Suprapubic skin (tissue), 4 donors: ENCODE measurements at regions not wholly inside any gene's neighbourhood (a gene's known extent, or its start where the extent isn't known, plus 50 kb on each side); places are given as distances from the start of the nearest gene placed in this dataset.
"Not testable (repeated sequence)": the region's sequence is repeated elsewhere in the genome, so short reads cannot be mapped to it uniquely, and the experiment has no call there.

ENCODE experiments used
- DNase-seq, 2 donors: peaks; one replicate each; pipeline ENCODE4 v3.0.0-alpha.2; 2019; ENCODE audit warnings: low spot score in 2 of 2
- H3K27ac ChIP-seq: fragments of 200-600 bp; sonication (generic); one replicate; pipeline ENCODE4 v1.5.1; 2019
- H3K27me3 ChIP-seq: fragments of 200-600 bp; sonication (generic); one replicate; pipeline ENCODE4 v1.5.1; 2019
- H3K36me3 ChIP-seq: fragments of 200-600 bp; sonication (generic); one replicate; pipeline ENCODE4 v1.5.1; 2019
- H3K4me1 ChIP-seq: fragments of 200-600 bp; sonication (generic); one replicate; pipeline ENCODE4 v1.5.1; 2019
- H3K4me3 ChIP-seq: fragments of 200-600 bp; sonication (generic); one replicate; pipeline ENCODE4 v1.5.1; 2019; ENCODE audit warnings: mild to moderate bottlenecking
- H3K9me3 ChIP-seq: fragments of 200-600 bp; sonication (generic); one replicate; pipeline ENCODE4 v1.5.1; 2019
- CTCF ChIP-seq, 2 donors: fragments of 200-600 bp in 1 of 2; fragments of 450-650 bp in 1 of 2; sonication (generic) in 1 of 2; IDR thresholded peaks; one replicate each; pipeline ENCODE4 v1.5.1; 2016 to 2019; ENCODE audit warnings: antibody characterized with exemption in 2 of 2, mild to moderate bottlenecking in 1 of 2, moderate library complexity in 1 of 2
- EP300 ChIP-seq: sonication (generic); formaldehyde crosslinking; IDR thresholded peaks from one replicate; pipeline ENCODE4 v1.6.1; 2017; ENCODE audit warnings: antibody characterized with exemption
- POLR2A ChIP-seq, 2 donors: fragments of 450-650 bp; IDR thresholded peaks; one replicate each; pipeline ENCODE4 v1.6.1; 2017; ENCODE audit warnings: antibody characterized with exemption in 2 of 2, mild to moderate bottlenecking in 2 of 2, moderate library complexity in 2 of 2
- POLR2AphosphoS5 ChIP-seq, 3 donors: sonication (generic); formaldehyde crosslinking; IDR thresholded peaks; one replicate each; pipeline ENCODE4 v1.6.1; 2017; ENCODE audit warnings: antibody characterized with exemption in 3 of 3
- WGBS: methylation state at CpG from one replicate; pipeline ENCODE4 v1.1.5; 2018; 5-methylcytosine and 5-hydroxymethylcytosine counted together

DNA sequence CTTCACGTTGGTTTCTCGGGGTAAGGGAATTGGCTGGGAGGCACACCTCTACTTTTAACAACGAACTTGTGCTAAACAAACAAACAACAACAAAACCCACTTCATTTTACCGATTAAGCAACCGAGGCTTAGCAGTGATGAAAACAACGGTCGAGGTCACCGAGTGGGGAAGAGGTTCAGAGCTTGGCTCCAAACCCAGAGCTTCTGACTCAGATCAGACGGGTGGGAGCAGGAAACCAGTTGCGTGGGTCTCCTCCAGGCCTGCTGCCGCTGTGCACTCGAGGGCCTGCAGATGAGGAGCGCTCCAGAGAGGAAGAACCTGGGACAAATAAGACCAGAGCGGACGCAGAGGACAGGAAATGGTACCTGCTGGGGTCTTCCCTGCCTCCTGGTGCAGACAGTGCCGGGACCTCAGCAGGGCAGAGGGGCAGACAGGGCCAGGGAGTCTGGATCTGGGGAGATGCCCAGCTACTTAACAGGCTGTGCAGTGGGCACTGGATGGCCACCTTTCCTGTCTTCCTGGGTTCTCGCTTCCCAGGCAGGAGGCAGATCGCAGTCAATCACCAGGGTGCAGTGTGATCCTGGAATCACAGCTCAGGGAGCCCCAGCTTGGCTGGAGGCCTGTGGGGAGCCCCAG, 99.0 kb upstream of the MEF2A start:
- no peaks in the 10 kb centered on the region for H3K27me3 ChIP-seq
- no peak overlapping the region for H3K4me3 ChIP-seq
- DNase-seq: no peak
- no peak for TF ChIP-seq EP300
- no peak for TF ChIP-seq POLR2A (IDR thresholded peaks at IDR 0.05)
- no peak for TF ChIP-seq POLR2AphosphoS5 (IDR thresholded peaks at IDR 0.05)
- TF ChIP-seq CTCF (IDR thresholded peaks at IDR 0.05): no peak
- H3K36me3 ChIP-seq: no peaks in the 10 kb centered on the region
- no peaks in the 10 kb centered on the region for H3K4me1 ChIP-seq
- 91% methylated on average over 15 of the region's 18 CpGs for WGBS
- peaks cover 4% of the 10 kb centered on the region for H3K9me3 ChIP-seq
- no peak overlapping the region for H3K27ac ChIP-seq

DNA sequence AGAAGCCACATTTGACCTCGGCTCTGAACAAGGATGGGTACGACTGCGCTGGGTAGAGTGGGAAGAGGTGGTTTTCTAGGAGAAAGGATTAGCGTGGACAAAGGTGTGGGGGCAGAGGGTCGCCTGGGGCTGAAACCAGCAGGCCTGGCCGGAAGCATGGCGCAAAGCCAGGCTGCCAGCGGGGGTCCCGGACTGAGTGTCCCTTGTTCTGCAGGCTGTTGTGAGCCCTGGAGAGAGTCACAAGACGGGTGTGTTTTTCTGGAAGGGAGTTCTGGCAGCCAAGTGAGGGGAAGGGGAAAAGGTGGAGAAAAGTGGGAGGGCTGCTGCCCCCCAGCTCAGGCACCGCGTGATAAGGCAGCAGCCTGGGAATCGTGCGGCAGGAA, 98.5 kb upstream of the MEF2A start:
- H3K4me3 ChIP-seq: no peak overlapping the region
- WGBS: 93% methylated on average over 13 of the region's 14 CpGs
- TF ChIP-seq POLR2A (IDR thresholded peaks at IDR 0.05) (no peak), EP300 (no peak), CTCF (IDR thresholded peaks at IDR 0.05) (no peak)

DNA sequence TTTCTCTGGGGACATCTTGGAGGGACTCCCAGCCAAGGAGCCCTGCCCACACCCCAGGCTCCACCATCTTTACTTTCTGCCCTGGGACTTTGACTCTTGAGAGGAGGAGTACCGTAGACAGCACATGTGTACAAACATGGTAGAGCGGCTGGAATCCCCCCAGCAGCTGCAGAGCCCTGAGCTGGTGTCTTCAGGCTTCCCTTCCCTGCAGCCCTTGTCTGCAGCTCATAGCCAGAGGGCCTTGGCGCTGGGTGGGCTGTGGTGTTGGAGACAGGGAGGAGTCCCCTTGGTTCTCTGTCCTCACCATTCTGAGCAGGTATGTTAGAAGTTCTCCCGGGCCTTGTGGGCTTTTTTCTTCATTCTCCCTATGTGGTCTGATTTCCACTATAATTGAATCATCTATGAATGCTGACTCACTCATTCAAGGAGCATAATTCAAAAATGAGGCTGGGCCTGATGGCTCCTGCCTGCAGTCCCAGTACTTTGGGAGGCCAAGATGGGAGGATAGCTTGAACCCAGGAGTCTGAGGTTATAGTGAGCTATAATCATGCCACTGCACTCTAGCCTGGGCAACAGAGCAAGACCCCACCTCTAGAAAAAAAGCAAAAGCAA, 97.8 kb upstream of the MEF2A start:
- DNase-seq: no peak
- TF ChIP-seq POLR2AphosphoS5 (IDR thresholded peaks at IDR 0.05) (no peak), POLR2A (IDR thresholded peaks at IDR 0.05) (no peak), EP300 (no peak), CTCF (IDR thresholded peaks at IDR 0.05) (no peak)
- H3K27ac ChIP-seq: no peak overlapping the region
- peaks cover 5% of the 10 kb centered on the region for H3K4me1 ChIP-seq
- H3K9me3 ChIP-seq: peaks cover 4% of the 10 kb centered on the region
- WGBS: 68% methylated on average over 2 of the region's 4 CpGs
- no peaks in the 10 kb centered on the region for H3K36me3 ChIP-seq
- no peak overlapping the region for H3K4me3 ChIP-seq
- H3K27me3 ChIP-seq: no peaks in the 10 kb centered on the region

More for the DNA sequence above, 98.5 kb upstream of the MEF2A start:
- no peaks in the 10 kb centered on the region for H3K36me3 ChIP-seq
- no peak overlapping the region for H3K27ac ChIP-seq
- H3K9me3 ChIP-seq: peaks cover 4% of the 10 kb centered on the region
- DNase-seq: no peak
- H3K27me3 ChIP-seq: no peaks in the 10 kb centered on the region
- no peaks in the 10 kb centered on the region for H3K4me1 ChIP-seq

- not testable (repeated sequence) for H3K27me3 ChIP-seq, H3K4me3 ChIP-seq, H3K9me3 ChIP-seq, H3K36me3 ChIP-seq, H3K27ac ChIP-seq, DNase-seq
- H3K4me1 ChIP-seq: peaks cover 16% of the 10 kb centered on the region
- WGBS: 96% methylated on average over 3 of the region's 3 CpGs
Observed at GRCh38 chr15:99470204-99470603, 95.6 kb upstream of the MEF2A start.

DNA sequence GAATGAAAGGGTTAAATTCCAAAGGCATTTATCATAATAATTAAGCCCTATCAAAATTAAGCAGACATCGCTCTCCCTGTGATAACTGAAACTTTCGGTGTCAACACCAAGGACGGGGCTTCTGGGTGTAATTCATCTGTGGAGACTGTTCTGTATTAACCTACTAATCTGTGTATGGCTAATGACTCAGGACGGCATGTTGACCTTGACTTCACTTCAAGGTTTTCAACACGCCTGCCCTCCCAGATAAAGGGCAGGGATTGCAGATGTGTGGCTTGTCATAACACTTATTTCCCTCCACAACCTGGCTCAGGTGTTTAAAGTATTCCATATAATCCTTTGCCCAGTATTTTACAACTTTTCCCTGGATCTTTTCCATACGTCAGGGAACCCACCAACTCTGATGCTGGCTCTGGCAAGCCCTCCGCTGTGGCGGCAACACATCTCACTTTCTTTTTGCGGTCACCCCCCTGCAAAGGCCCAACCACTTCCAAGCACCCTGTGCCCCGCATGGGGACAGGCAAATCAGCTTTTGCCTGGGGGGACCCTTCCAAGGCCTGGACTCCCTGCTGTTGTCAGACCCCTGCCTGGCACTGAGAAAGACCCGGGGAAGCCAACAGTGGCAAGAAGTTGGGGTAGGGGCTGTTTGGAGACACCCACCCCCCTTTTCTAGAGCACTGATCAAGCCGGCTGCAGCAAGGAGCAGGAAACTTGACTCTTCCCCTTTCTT, 93.2 kb upstream of the MEF2A start:
- Histone ChIP-seq H3K36me3 (no peaks in the 10 kb centered on the region), H3K9me3 (no peaks in the 10 kb centered on the region)
- peak in 1 of 2 donors; percentile 37 for DNase-seq

More for the DNA sequence above, 93.2 kb upstream of the MEF2A start:
- TF ChIP-seq POLR2AphosphoS5 (IDR thresholded peaks at IDR 0.05) (no peak), EP300 (no peak), POLR2A (IDR thresholded peaks at IDR 0.05) (no peak), CTCF (IDR thresholded peaks at IDR 0.05) (no peak)
- WGBS: 68% methylated on average over 12 of the region's 12 CpGs
- peaks cover 40% of the 10 kb centered on the region for H3K4me1 ChIP-seq
- H3K4me3 ChIP-seq: no peak overlapping the region
- H3K27me3 ChIP-seq: no peaks in the 10 kb centered on the region
- H3K27ac ChIP-seq: no peak overlapping the region
